Neuronal stem cell (in vitro differentiated cells): ENCODE measurements at regions not wholly inside any gene's neighbourhood (a gene's known extent, or its start where the extent isn't known, plus 50 kb on each side); places are given as distances from the start of the nearest gene placed in this dataset.

Source experiments
- DNase-seq: peaks from one replicate; pipeline ENCODE4 v3.0.0-alpha.2; 2013; ENCODE audit warnings: low spot score
- H2AFZ ChIP-seq: one replicate; pipeline ENCODE4 v1.6.1; 2013; ENCODE audit warnings: mild to moderate bottlenecking, low read length, inconsistent platforms
- H2AK5ac ChIP-seq: 2 replicates; pipeline ENCODE4 v1.6.1; 2013; ENCODE audit warnings: low read depth, mild to moderate bottlenecking, inconsistent platforms, low read length, moderate library complexity, mixed read lengths
- H2BK120ac ChIP-seq: 2 replicates; pipeline ENCODE4 v1.6.1; 2013; ENCODE audit warnings: low read depth, mild to moderate bottlenecking, inconsistent platforms, low read length, moderate library complexity, mixed read lengths
- H2BK12ac ChIP-seq: one replicate; pipeline ENCODE4 v1.6.1; 2013; ENCODE audit warnings: low read length, inconsistent platforms
- H2BK15ac ChIP-seq: 2 replicates; pipeline ENCODE4 v1.6.1; 2013; ENCODE audit warnings: mild to moderate bottlenecking, low read length, inconsistent platforms, mixed read lengths
- H2BK5ac ChIP-seq: one replicate; pipeline ENCODE4 v1.6.1; 2013; ENCODE audit warnings: inconsistent platforms, mild to moderate bottlenecking, low read length, moderate library complexity
- H3K14ac ChIP-seq: one replicate; pipeline ENCODE4 v1.6.1; 2013; ENCODE audit warnings: low read length, inconsistent platforms
- H3K18ac ChIP-seq: 2 replicates; pipeline ENCODE4 v1.6.1; 2013; ENCODE audit warnings: low read length, inconsistent platforms
- H3K23ac ChIP-seq: 2 replicates; pipeline ENCODE4 v1.6.1; 2013; ENCODE audit warnings: low read depth, mild to moderate bottlenecking, mixed read lengths, low read length, inconsistent platforms; ENCODE audit not compliant: poor library complexity
- H3K27ac ChIP-seq: replicated peaks from 3 replicates; pipeline ENCODE4 v1.5.1; 2013; ENCODE audit warnings: low read length, inconsistent platforms
- H3K27me3 ChIP-seq, 3 experiments: 2 replicates each; pipeline ENCODE4 v1.6.1; 2013; ENCODE audit warnings: low read length in 3 of 3, mild to moderate bottlenecking in 2 of 3, inconsistent platforms in 1 of 3, low read depth in 1 of 3, mixed read lengths in 1 of 3, moderate library complexity in 1 of 3; ENCODE audit not compliant: control insufficient read depth in 3 of 3, insufficient read depth in 3 of 3
- H3K36me3 ChIP-seq, 2 donors: replicated peaks in 1 of 2; 2 replicates each; pipeline ENCODE4 v1.6.1; 2013; ENCODE audit warnings: low read length in 2 of 2; ENCODE audit not compliant: control insufficient read depth in 2 of 2, insufficient read depth in 2 of 2
- H3K4ac ChIP-seq: 2 replicates; pipeline ENCODE4 v1.6.1; 2013; ENCODE audit warnings: inconsistent platforms, mild to moderate bottlenecking, low read length, moderate library complexity
- H3K4me1 ChIP-seq, 2 donors: 1 replicate in 1 of 2; 2 replicates in 1 of 2; pipeline ENCODE4 v1.6.1; 2013; ENCODE audit warnings: low read length in 2 of 2, low read depth in 1 of 2; ENCODE audit not compliant: control insufficient read depth in 2 of 2, insufficient read depth in 1 of 2
- H3K4me2 ChIP-seq: one replicate; pipeline ENCODE4 v1.6.1; 2013; ENCODE audit warnings: mild to moderate bottlenecking, low read length, inconsistent platforms; ENCODE audit not compliant: insufficient read depth, poor library complexity, severe bottlenecking
- H3K4me3 ChIP-seq, 2 donors: 2 replicates each; pipeline ENCODE4 v1.5.1; 2013; ENCODE audit warnings: low read length in 2 of 2, mild to moderate bottlenecking in 2 of 2, inconsistent platforms in 1 of 2, moderate library complexity in 1 of 2
- H3K79me1 ChIP-seq: one replicate; pipeline ENCODE4 v1.6.1; 2013; ENCODE audit warnings: low read depth, mild to moderate bottlenecking, inconsistent platforms, low read length, moderate library complexity
- H3K9ac ChIP-seq: one replicate; pipeline ENCODE4 v1.6.1; 2013; ENCODE audit warnings: mild to moderate bottlenecking, low read depth, low read length, inconsistent platforms; ENCODE audit not compliant: poor library complexity
- H3K9me3 ChIP-seq, 2 donors: replicated peaks in 1 of 2; 2 replicates each; pipeline versions ENCODE3 to v1.6.1; 2013; ENCODE audit warnings: low read length in 2 of 2, mild to moderate bottlenecking in 2 of 2, inconsistent platforms in 1 of 2, low read depth in 1 of 2, mixed read lengths in 1 of 2, moderate library complexity in 1 of 2; ENCODE audit not compliant: control insufficient read depth in 2 of 2, insufficient read depth in 1 of 2
- H4K8ac ChIP-seq: one replicate; pipeline ENCODE4 v1.6.1; 2013; ENCODE audit warnings: low read depth, mild to moderate bottlenecking, inconsistent platforms, low read length, moderate library complexity
- H4K91ac ChIP-seq: one replicate; pipeline ENCODE4 v1.6.1; 2013; ENCODE audit warnings: low read length, low read depth, mild to moderate bottlenecking, inconsistent platforms; ENCODE audit not compliant: poor library complexity
- WGBS, 2 donors: extraction: QIAGEN DNeasy Blood & Tissue Kit; methylation state at CpG; one replicate each; pipeline ENCODE4 v1.1.7; 2013; ENCODE audit warnings: missing lambda C conversion rate in 2 of 2, mixed read lengths in 1 of 2; ENCODE audit not compliant: insufficient read length in 2 of 2, insufficient replicate concordance in 1 of 2; ENCODE audit errors: extremely low coverage in 2 of 2; 5-methylcytosine and 5-hydroxymethylcytosine counted together

GRCh38 chr1:209343511-209343910, 240.0 kb upstream of the CAMK1G start:
- Histone ChIP-seq H3K9ac (no peak overlapping the region), H3K23ac (no peak overlapping the region)
- no CpG with 5 or more reads among the region's 4 CpGs for WGBS, 2 donors

GRCh38 chr1:209344156-209344555, 239.4 kb upstream of the CAMK1G start:
- H3K4me2 ChIP-seq = no peak overlapping the region
- no peak overlapping the region for H4K91ac ChIP-seq
- H3K23ac ChIP-seq = no peak overlapping the region
- no peaks in the 10 kb centered on the region for H3K4me1 ChIP-seq
- no peak overlapping the region for H2BK5ac ChIP-seq
- H2BK15ac ChIP-seq = no peak overlapping the region
- H3K27ac ChIP-seq = no peak overlapping the region
- no peaks in the 10 kb centered on the region for H3K79me1 ChIP-seq
- no peak overlapping the region for H2AFZ ChIP-seq
- no peak overlapping the region for H3K4me3 ChIP-seq
- no peaks in the 10 kb centered on the region for H3K36me3 ChIP-seq
- H2BK120ac ChIP-seq = no peak overlapping the region
- H3K27me3 ChIP-seq = no peaks in the 10 kb centered on the region
- H3K4ac ChIP-seq = no peak overlapping the region
- no peak overlapping the region for H3K9ac ChIP-seq
- no peak overlapping the region for H3K18ac ChIP-seq
- H4K8ac ChIP-seq = no peak overlapping the region
- no peak overlapping the region for H2AK5ac ChIP-seq
- no CpG with 5 or more reads among the region's 2 CpGs for WGBS, 2 donors
- no peak overlapping the region for H3K14ac ChIP-seq
- H2BK12ac ChIP-seq = no peak overlapping the region
- DNase-seq = no peak
- H3K9me3 ChIP-seq = no peaks in the 10 kb centered on the region

More at GRCh38 chr1:209343511-209343910, 240.0 kb upstream of the CAMK1G start:
- Histone ChIP-seq H3K9me3 (no peaks in the 10 kb centered on the region), H3K4me1 (no peaks in the 10 kb centered on the region), H3K4ac (no peak overlapping the region), H3K27ac (no peak overlapping the region), H2AFZ (no peak overlapping the region), H3K4me2 (no peak overlapping the region), H2BK120ac (no peak overlapping the region), H2BK5ac (no peak overlapping the region), H4K8ac (no peak overlapping the region), H3K4me3 (no peak overlapping the region), H2BK15ac (no peak overlapping the region), H3K27me3 (no peaks in the 10 kb centered on the region), H3K14ac (no peak overlapping the region), H3K36me3 (no peaks in the 10 kb centered on the region), H4K91ac (no peak overlapping the region), H3K79me1 (no peaks in the 10 kb centered on the region), H2AK5ac (no peak overlapping the region), H2BK12ac (no peak overlapping the region), H3K18ac (no peak overlapping the region)
- DNase-seq = no peak

- Histone ChIP-seq H3K4ac (no peak overlapping the region), H3K36me3 (no peaks in the 10 kb centered on the region), H2AK5ac (no peak overlapping the region), H2BK12ac (no peak overlapping the region), H3K18ac (no peak overlapping the region), H3K27ac (no peak overlapping the region), H3K23ac (no peak overlapping the region), H2BK120ac (no peak overlapping the region), H3K27me3 (no peaks in the 10 kb centered on the region), H2BK5ac (no peak overlapping the region), H4K91ac (no peak overlapping the region), H4K8ac (no peak overlapping the region), H3K4me1 (peaks cover 0 to 5% of the 10 kb centered on the region in 2 donors), H3K4me3 (no peak overlapping the region), H2BK15ac (no peak overlapping the region), H3K4me2 (no peak overlapping the region), H3K14ac (no peak overlapping the region), H3K79me1 (no peaks in the 10 kb centered on the region), H3K9me3 (no peaks in the 10 kb centered on the region), H2AFZ (no peak overlapping the region), H3K9ac (no peak overlapping the region)
- no peak for DNase-seq
- WGBS, 2 donors = no CpG with 5 or more reads among the region's 9 CpGs
Measured at GRCh38 chr1:209349363-209350308, 233.9 kb upstream of the CAMK1G start.

GRCh38 chr1:209353053-209353452, 230.5 kb upstream of the CAMK1G start:
- Histone ChIP-seq H2BK5ac (no peak overlapping the region), H3K9ac (no peak overlapping the region), H3K23ac (no peak overlapping the region), H3K4me1 (peaks cover 0 to 5% of the 10 kb centered on the region in 2 donors), H2AFZ (no peak overlapping the region), H3K27me3 (no peaks in the 10 kb centered on the region), H3K36me3 (no peaks in the 10 kb centered on the region), H3K14ac (no peak overlapping the region), H2BK120ac (no peak overlapping the region), H3K4ac (no peak overlapping the region), H3K79me1 (no peaks in the 10 kb centered on the region), H3K4me2 (no peak overlapping the region), H4K8ac (no peak overlapping the region), H3K27ac (no peak overlapping the region), H3K18ac (no peak overlapping the region), H3K9me3 (no peaks in the 10 kb centered on the region), H3K4me3 (no peak overlapping the region), H4K91ac (no peak overlapping the region), H2AK5ac (no peak overlapping the region), H2BK12ac (no peak overlapping the region), H2BK15ac (no peak overlapping the region)
- WGBS, 2 donors = no CpG with 5 or more reads among the region's 3 CpGs
- no peak for DNase-seq
